NT2/D1 (cell line): ENCODE measurements at regions not wholly inside any gene's neighbourhood (a gene's known extent, or its start where the extent isn't known, plus 50 kb on each side); places are given as distances from the start of the nearest gene placed in this dataset.

ENCODE experiments used
- SUZ12 ChIP-seq: IDR thresholded peaks from 2 replicates; pipeline ENCODE4 v1.6.1; 2011; ENCODE audit not compliant: insufficient read length, insufficient read depth; ENCODE audit errors: extremely low read depth
- YY1 ChIP-seq: IDR thresholded peaks from 2 replicates; pipeline ENCODE4 v1.6.1; 2011; ENCODE audit not compliant: insufficient read length, insufficient read depth
- ZNF274 ChIP-seq: IDR thresholded peaks from 2 replicates; pipeline ENCODE4 v1.6.1; 2011; ENCODE audit warnings: mild to moderate bottlenecking, low read depth, low read length

DNA sequence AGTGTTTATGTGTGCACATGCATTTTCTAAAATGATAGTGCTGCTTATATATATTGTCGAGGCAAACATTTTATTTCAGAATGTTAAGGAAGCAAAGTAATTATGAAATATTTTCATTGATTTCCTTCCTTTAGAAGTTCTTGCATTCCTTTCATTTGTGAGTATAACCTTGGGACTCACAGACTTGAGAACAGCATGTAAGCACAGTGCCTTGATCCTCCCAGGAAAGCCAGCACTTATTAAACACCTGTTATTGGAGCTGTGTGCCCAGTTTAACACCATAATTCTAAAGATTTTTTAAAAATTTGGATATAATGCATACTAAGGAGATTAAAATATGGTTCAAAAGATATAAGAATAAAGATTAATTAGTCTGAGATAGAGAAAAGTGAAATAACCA lies 554.4 kb upstream of the FAM98A start:
- no peak for TF ChIP-seq YY1
- TF ChIP-seq SUZ12, result no peak
- TF ChIP-seq ZNF274, result no peak
